Neural progenitor cell (in vitro differentiated cells): ENCODE measurements at regions not wholly inside any gene's neighbourhood (a gene's known extent, or its start where the extent isn't known, plus 50 kb on each side); places are given as distances from the start of the nearest gene placed in this dataset.

Experiments
- DNase-seq: peaks from one replicate; pipeline ENCODE4 v3.0.0-alpha.2; 2016; ENCODE audit warnings: low spot score
- H2AFZ ChIP-seq: fragments of 200-600 bp; sonication (generic); replicated peaks from 2 replicates; pipeline ENCODE4 v1.6.1; 2016; ENCODE audit warnings: antibody characterized with exemption
- H3F3A ChIP-seq: fragments of 200-600 bp; sonication (generic); 2 replicates; pipeline ENCODE4 v1.6.1; 2016; ENCODE audit warnings: antibody characterized with exemption, low read depth
- H3K27ac ChIP-seq: fragments of 200-600 bp; sonication (generic); 2 replicates; pipeline ENCODE4 v1.5.1; 2016; ENCODE audit warnings: mild to moderate bottlenecking
- H3K27me3 ChIP-seq: fragments of 200-600 bp; sonication (generic); 2 replicates; pipeline ENCODE4 v1.6.1; 2016; ENCODE audit warnings: mild to moderate bottlenecking, moderate library complexity
- H3K36me3 ChIP-seq: fragments of 200-600 bp; sonication (generic); 2 replicates; pipeline ENCODE4 v1.5.1; 2016
- H3K4me1 ChIP-seq: fragments of 200-600 bp; sonication (generic); 2 replicates; pipeline ENCODE4 v1.6.1; 2016; ENCODE audit warnings: mixed run types
- H3K4me2 ChIP-seq: fragments of 200-600 bp; sonication (generic); 2 replicates; pipeline ENCODE4 v1.6.1; 2016
- H3K4me3 ChIP-seq: fragments of 200-600 bp; sonication (generic); 2 replicates; pipeline ENCODE4 v1.5.1; 2016
- H3K79me2 ChIP-seq: fragments of 200-600 bp; sonication (generic); 2 replicates; pipeline ENCODE4 v1.6.1; 2016; ENCODE audit warnings: low read depth
- H3K9ac ChIP-seq: fragments of 200-600 bp; sonication (generic); 2 replicates; pipeline ENCODE4 v1.6.1; 2016
- H3K9me3 ChIP-seq: fragments of 200-600 bp; sonication (generic); 2 replicates; pipeline ENCODE4 v1.5.1; 2016; ENCODE audit warnings: low read depth
- H4K20me1 ChIP-seq: fragments of 200-600 bp; sonication (generic); 2 replicates; pipeline ENCODE4 v1.6.1; 2016; ENCODE audit warnings: low read depth
- H3K27ac Mint-ChIP-seq: 3 replicates; pipeline ENCODE4 v1.8.0; 2021; ENCODE audit warnings: mixed read lengths
- H3K27me3 Mint-ChIP-seq: 2 replicates; pipeline ENCODE4 v1.8.0; 2022; ENCODE audit warnings: low read depth, mild to moderate bottlenecking, inconsistent platforms, moderate library complexity, mixed read lengths; ENCODE audit not compliant: insufficient read depth
- H3K36me3 Mint-ChIP-seq: 3 replicates; pipeline ENCODE4 v1.8.0; 2021; ENCODE audit warnings: mixed read lengths
- H3K4me1 Mint-ChIP-seq: 3 replicates; pipeline ENCODE4 v1.8.0; 2021; ENCODE audit warnings: mixed read lengths
- H3K4me3 Mint-ChIP-seq: 3 replicates; pipeline ENCODE4 v1.8.0; 2021; ENCODE audit warnings: mild to moderate bottlenecking, moderate library complexity, mixed read lengths
- H3K9me3 Mint-ChIP-seq: 3 replicates; pipeline ENCODE4 v1.8.0; 2020; ENCODE audit warnings: mixed read lengths
- CTCF ChIP-seq: fragments of 200-600 bp; sonication (generic); IDR thresholded peaks from 2 replicates; pipeline ENCODE4 v1.5.1; 2017; ENCODE audit warnings: antibody characterized with exemption, mild to moderate bottlenecking
- EZH2 ChIP-seq: fragments of 200-600 bp; sonication (generic); IDR thresholded peaks from 2 replicates; pipeline ENCODE4 v1.6.1; 2017; ENCODE audit warnings: antibody characterized with exemption, mild to moderate bottlenecking, moderate library complexity
- EZH2phosphoT487 ChIP-seq: fragments of 200-600 bp; sonication (generic); IDR thresholded peaks from 2 replicates; pipeline ENCODE4 v1.6.1; 2017; ENCODE audit warnings: antibody characterized with exemption

- no peaks in the 10 kb centered on the region for H4K20me1 ChIP-seq
- H3K4me2 ChIP-seq, result no peak overlapping the region
- H3K27me3 ChIP-seq, result no peaks in the 10 kb centered on the region
- no peak for DNase-seq
- H3K4me3 Mint-ChIP-seq, result no peak overlapping the region
- H3F3A ChIP-seq, result peaks cover 19% of the 10 kb centered on the region
- H3K27me3 Mint-ChIP-seq, result peaks cover 6% of the 10 kb centered on the region
- H3K4me1 ChIP-seq, result peaks cover 27% of the 10 kb centered on the region
- H3K36me3 ChIP-seq, result no peaks in the 10 kb centered on the region
- TF ChIP-seq EZH2 (no peak), EZH2phosphoT487 (no peak), CTCF (no peak)
- no peak overlapping the region for H3K4me3 ChIP-seq
- H3K4me1 Mint-ChIP-seq, result peaks cover 54% of the 10 kb centered on the region
- no peak overlapping the region for H3K27ac ChIP-seq
- H3K9me3 ChIP-seq, result no peaks in the 10 kb centered on the region
- no peak overlapping the region for H3K9ac ChIP-seq
- peaks cover 16% of the 10 kb centered on the region for H3K9me3 Mint-ChIP-seq
- H3K27ac Mint-ChIP-seq, result peak overlapping the region; percentile 65
- peaks cover 8% of the 10 kb centered on the region for H3K36me3 Mint-ChIP-seq
- no peak overlapping the region for H2AFZ ChIP-seq
- no peaks in the 10 kb centered on the region for H3K79me2 ChIP-seq
These were observed 689.9 kb downstream of the QKI start for GRCh38 chr6:164104432-164104831.

- no peak for TF ChIP-seq EZH2phosphoT487
- no peak for TF ChIP-seq CTCF
- TF ChIP-seq EZH2, result no peak
- no peak overlapping the region for H2AFZ ChIP-seq
- no peaks in the 10 kb centered on the region for H3K9me3 ChIP-seq
- peaks cover 22% of the 10 kb centered on the region for H3F3A ChIP-seq
- peak; percentile 47 for DNase-seq
- Mint-ChIP-seq H3K4me3 (peak overlapping the region; percentile 77), H3K4me1 (peaks cover 64% of the 10 kb centered on the region), H3K36me3 (peaks cover 5% of the 10 kb centered on the region), H3K27me3 (peaks cover 6% of the 10 kb centered on the region), H3K27ac (peak overlapping the region; percentile 100), H3K9me3 (peaks cover 8% of the 10 kb centered on the region)
- peak overlapping the region; percentile 76 for H3K27ac ChIP-seq
- no peaks in the 10 kb centered on the region for H3K36me3 ChIP-seq
- H3K79me2 ChIP-seq, result no peaks in the 10 kb centered on the region
- peaks cover 40% of the 10 kb centered on the region for H3K4me1 ChIP-seq
- H3K27me3 ChIP-seq, result no peaks in the 10 kb centered on the region
- peak overlapping the region; percentile 4 for H3K4me3 ChIP-seq
- peak overlapping the region; percentile 71 for H3K4me2 ChIP-seq
- H3K9ac ChIP-seq, result no peak overlapping the region
- no peaks in the 10 kb centered on the region for H4K20me1 ChIP-seq
These were observed 688.2 kb downstream of the QKI start for GRCh38 chr6:164102693-164103092.

- peak overlapping the region; percentile 77 for H3K4me3 Mint-ChIP-seq
These were observed 687.3 kb downstream of the QKI start for GRCh38 chr6:164101859-164102258.

More at GRCh38 chr6:164101859-164102258, 687.3 kb downstream of the QKI start:
- H3K4me2 ChIP-seq, result peak overlapping the region; percentile 71
- peak overlapping the region; percentile 4 for H3K4me3 ChIP-seq
- Mint-ChIP-seq H3K27ac (peak overlapping the region; percentile 100), H3K27me3 (peaks cover 6% of the 10 kb centered on the region), H3K36me3 (peaks cover 9% of the 10 kb centered on the region), H3K4me1 (peaks cover 70% of the 10 kb centered on the region), H3K9me3 (peaks cover 10% of the 10 kb centered on the region)
- no peak overlapping the region for H2AFZ ChIP-seq
- no peak for DNase-seq
- no peaks in the 10 kb centered on the region for H3K36me3 ChIP-seq
- no peaks in the 10 kb centered on the region for H3K9me3 ChIP-seq
- H4K20me1 ChIP-seq, result no peaks in the 10 kb centered on the region
- H3F3A ChIP-seq, result peaks cover 22% of the 10 kb centered on the region
- no peak overlapping the region for H3K9ac ChIP-seq
- H3K27me3 ChIP-seq, result no peaks in the 10 kb centered on the region
- TF ChIP-seq EZH2, result no peak
- TF ChIP-seq EZH2phosphoT487, result no peak
- no peak for TF ChIP-seq CTCF
- H3K79me2 ChIP-seq, result no peaks in the 10 kb centered on the region
- H3K4me1 ChIP-seq, result peaks cover 45% of the 10 kb centered on the region
- peak overlapping the region; percentile 76 for H3K27ac ChIP-seq
